ENCODE measurements at regions not wholly inside any gene's neighbourhood (a gene's known extent, or its start where the extent isn't known, plus 50 kb on each side); places are given as distances from the start of the nearest gene placed in this dataset.

- POLR2A ChIA-PET: no interaction called here
- DNase-seq: no peak
- Histone ChIP-seq H3K4me3 (ENCODE audit: control insufficient read depth in 1 of 2, extremely low read depth in 1 of 2, low read length in 1 of 2) (no peak overlapping the region), H3K36me3 (ENCODE audit: control insufficient read depth in 2 of 2, extremely low read depth in 1 of 2, insufficient read depth in 1 of 2, low read length in 1 of 2) (no peaks in the 10 kb centered on the region), H3K9me3 (no peaks in the 10 kb centered on the region), H3K4me1 (ENCODE audit: control insufficient read depth in 1 of 2, extremely low read depth in 1 of 2, insufficient read depth in 2 of 2, low read length in 2 of 2) (no peaks in the 10 kb centered on the region), H3K27me3 (replicated peaks in 1 of 2; ENCODE audit: control insufficient read depth in 2 of 2, extremely low read depth in 1 of 2, insufficient read depth in 2 of 2, low read length in 1 of 2) (no peaks in the 10 kb centered on the region), H3K27ac (ENCODE audit: low read length) (no peak overlapping the region)
- peaks cover 1 to 30% of the 10 kb centered on the region in 2 donors for H3K27me3 Mint-ChIP-seq
- peaks cover 6 to 9% (median 7%) of the 10 kb centered on the region in 3 donors for H3K9me3 Mint-ChIP-seq
- CTCF ChIA-PET: no interaction called here
- no peak overlapping the region for H3K4me3 Mint-ChIP-seq
- no peak overlapping the region for H3K27ac Mint-ChIP-seq
- no peaks in the 10 kb centered on the region for H3K36me3 Mint-ChIP-seq
- ATAC-seq (replicated peaks in 1 of 4): no peak
- WGBS (ENCODE audit: insufficient coverage): no CpG with 5 or more reads among the region's 3 CpGs
- no peaks in the 10 kb centered on the region for H3K4me1 Mint-ChIP-seq
Measured at GRCh38 chrX:20711366-20711765, 444.7 kb upstream of the RPS6KA3 start.

DNA sequence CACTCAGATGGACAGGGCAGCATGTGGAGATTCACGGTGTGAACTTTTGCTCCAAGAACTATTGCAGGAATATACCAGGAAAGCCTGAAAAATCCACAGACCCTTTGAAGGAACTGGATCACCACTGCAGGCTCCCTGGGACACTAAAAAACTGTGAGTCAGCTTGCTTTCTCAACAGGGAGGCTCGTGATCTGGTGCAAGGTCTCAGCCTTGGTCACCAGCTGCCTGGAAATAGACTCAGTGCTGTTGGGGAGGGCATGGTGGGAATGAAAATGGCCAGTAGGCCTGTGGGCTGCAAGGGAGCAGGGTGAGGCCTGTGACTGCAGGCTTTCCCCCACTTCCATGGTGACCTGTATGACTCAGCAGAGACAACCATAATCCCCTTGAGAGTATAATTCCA lies 426.4 kb upstream of the RPS6KA3 start:
- Mint-ChIP-seq H3K36me3 (no peaks in the 10 kb centered on the region), H3K9me3 (no peaks in the 10 kb centered on the region), H3K27ac (no peak overlapping the region), H3K4me3 (no peak overlapping the region), H3K4me1 (no peaks in the 10 kb centered on the region), H3K27me3 (peaks cover 2 to 24% of the 10 kb centered on the region in 2 donors)
- no peak for DNase-seq
- H3K4me1 ChIP-seq (ENCODE audit: control insufficient read depth in 1 of 2, extremely low read depth in 1 of 2, insufficient read depth in 2 of 2, low read length in 2 of 2): no peaks in the 10 kb centered on the region
- H3K4me3 ChIP-seq (ENCODE audit: control insufficient read depth in 1 of 2, extremely low read depth in 1 of 2, low read length in 1 of 2): no peak overlapping the region
- H3K36me3 ChIP-seq (ENCODE audit: control insufficient read depth in 2 of 2, extremely low read depth in 1 of 2, insufficient read depth in 1 of 2, low read length in 1 of 2): no peaks in the 10 kb centered on the region
- no peak for ATAC-seq (replicated peaks in 1 of 4)
- WGBS (ENCODE audit: insufficient coverage): 67% methylated on average over 2 of the region's 2 CpGs
- CTCF ChIA-PET: no interaction called here
- POLR2A ChIA-PET: no interaction called here
- no peak overlapping the region for H3K27ac ChIP-seq (ENCODE audit: low read length)
- no peaks in the 10 kb centered on the region for H3K27me3 ChIP-seq (replicated peaks in 1 of 2; ENCODE audit: control insufficient read depth in 2 of 2, extremely low read depth in 1 of 2, insufficient read depth in 2 of 2, low read length in 1 of 2)
- H3K9me3 ChIP-seq: no peaks in the 10 kb centered on the region

DNA sequence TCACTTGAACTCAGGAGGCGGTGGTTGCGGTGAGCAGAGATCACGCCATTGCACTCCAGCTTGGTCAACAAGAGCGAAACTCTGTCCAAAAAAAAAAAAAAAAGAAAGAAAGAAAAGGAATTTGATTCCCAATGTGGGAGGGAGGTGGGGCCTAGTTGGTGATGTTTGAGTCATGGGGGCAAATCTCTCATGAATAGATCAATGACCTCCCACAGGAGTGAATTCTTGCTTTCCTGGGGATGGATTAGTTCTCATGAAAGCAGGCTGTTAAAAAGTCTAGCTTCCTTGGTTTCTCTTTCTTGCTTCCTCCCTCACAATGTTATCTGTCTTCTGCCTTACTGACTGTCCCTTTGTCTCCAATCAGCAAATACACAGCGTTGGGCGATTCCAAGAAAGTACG lies 419.5 kb upstream of the RPS6KA3 start:
- Mint-ChIP-seq H3K4me3 (no peak overlapping the region), H3K4me1 (no peaks in the 10 kb centered on the region), H3K36me3 (no peaks in the 10 kb centered on the region), H3K9me3 (no peaks in the 10 kb centered on the region), H3K27me3 (peaks cover 0 to 23% of the 10 kb centered on the region in 2 donors), H3K27ac (no peak overlapping the region)
- H3K4me1 ChIP-seq (ENCODE audit: control insufficient read depth in 1 of 2, extremely low read depth in 1 of 2, insufficient read depth in 2 of 2, low read length in 2 of 2): no peaks in the 10 kb centered on the region
- no peaks in the 10 kb centered on the region for H3K9me3 ChIP-seq
- ChIA-PET CTCF (no interaction called here), POLR2A (no interaction called here)
- no peaks in the 10 kb centered on the region for H3K27me3 ChIP-seq (replicated peaks in 1 of 2; ENCODE audit: control insufficient read depth in 2 of 2, extremely low read depth in 1 of 2, insufficient read depth in 2 of 2, low read length in 1 of 2)
- no peak overlapping the region for H3K27ac ChIP-seq (ENCODE audit: low read length)
- ATAC-seq (replicated peaks in 1 of 4): no peak
- no CpG with 5 or more reads among the region's 7 CpGs for WGBS (ENCODE audit: insufficient coverage)
- H3K4me3 ChIP-seq (ENCODE audit: control insufficient read depth in 1 of 2, extremely low read depth in 1 of 2, low read length in 1 of 2): no peak overlapping the region
- DNase-seq: no peak
- H3K36me3 ChIP-seq (ENCODE audit: control insufficient read depth in 2 of 2, extremely low read depth in 1 of 2, insufficient read depth in 1 of 2, low read length in 1 of 2): no peaks in the 10 kb centered on the region

GRCh38 chrX:20685652-20686051 lies 418.9 kb upstream of the RPS6KA3 start:
- ATAC-seq (replicated peaks in 1 of 4) (no peak), DNase-seq (no peak)
- Histone ChIP-seq H3K9me3 (no peaks in the 10 kb centered on the region), H3K4me1 (ENCODE audit: control insufficient read depth in 1 of 2, extremely low read depth in 1 of 2, insufficient read depth in 2 of 2, low read length in 2 of 2) (no peaks in the 10 kb centered on the region), H3K27ac (ENCODE audit: low read length) (no peak overlapping the region), H3K4me3 (ENCODE audit: control insufficient read depth in 1 of 2, extremely low read depth in 1 of 2, low read length in 1 of 2) (no peak overlapping the region), H3K36me3 (ENCODE audit: control insufficient read depth in 2 of 2, extremely low read depth in 1 of 2, insufficient read depth in 1 of 2, low read length in 1 of 2) (no peaks in the 10 kb centered on the region), H3K27me3 (replicated peaks in 1 of 2; ENCODE audit: control insufficient read depth in 2 of 2, extremely low read depth in 1 of 2, insufficient read depth in 2 of 2, low read length in 1 of 2) (no peaks in the 10 kb centered on the region)
- no peaks in the 10 kb centered on the region for H3K9me3 Mint-ChIP-seq
- H3K36me3 Mint-ChIP-seq: no peaks in the 10 kb centered on the region
- H3K27me3 Mint-ChIP-seq: peaks cover 0 to 23% of the 10 kb centered on the region in 2 donors
- no peak overlapping the region for H3K27ac Mint-ChIP-seq
- no peaks in the 10 kb centered on the region for H3K4me1 Mint-ChIP-seq
- 92% methylated on average over 2 of the region's 5 CpGs for WGBS (ENCODE audit: insufficient coverage)
- ChIA-PET CTCF (no interaction called here), POLR2A (no interaction called here)
- H3K4me3 Mint-ChIP-seq: no peak overlapping the region

GRCh38 chrX:20681683-20682082 lies 415.0 kb upstream of the RPS6KA3 start:
- Histone ChIP-seq H3K36me3 (ENCODE audit: control insufficient read depth in 2 of 2, extremely low read depth in 1 of 2, insufficient read depth in 1 of 2, low read length in 1 of 2) (no peaks in the 10 kb centered on the region), H3K4me1 (ENCODE audit: control insufficient read depth in 1 of 2, extremely low read depth in 1 of 2, insufficient read depth in 2 of 2, low read length in 2 of 2) (no peaks in the 10 kb centered on the region), H3K9me3 (no peaks in the 10 kb centered on the region), H3K4me3 (ENCODE audit: control insufficient read depth in 1 of 2, extremely low read depth in 1 of 2, low read length in 1 of 2) (no peak overlapping the region), H3K27ac (ENCODE audit: low read length) (no peak overlapping the region), H3K27me3 (replicated peaks in 1 of 2; ENCODE audit: control insufficient read depth in 2 of 2, extremely low read depth in 1 of 2, insufficient read depth in 2 of 2, low read length in 1 of 2) (no peaks in the 10 kb centered on the region)
- Mint-ChIP-seq H3K27me3 (peaks cover 3 to 9% of the 10 kb centered on the region in 2 donors), H3K36me3 (no peaks in the 10 kb centered on the region), H3K4me1 (no peaks in the 10 kb centered on the region), H3K4me3 (no peak overlapping the region), H3K27ac (no peak overlapping the region), H3K9me3 (no peaks in the 10 kb centered on the region)
- no peak for ATAC-seq (replicated peaks in 1 of 4)
- CTCF ChIA-PET: no interaction called here
- no CpG with 5 or more reads among the region's 1 CpG for WGBS (ENCODE audit: insufficient coverage)
- POLR2A ChIA-PET: no interaction called here
- no peak for DNase-seq

- Histone ChIP-seq H3K27ac (ENCODE audit: low read length) (no peak overlapping the region), H3K4me3 (ENCODE audit: control insufficient read depth in 1 of 2, extremely low read depth in 1 of 2, low read length in 1 of 2) (no peak overlapping the region), H3K4me1 (ENCODE audit: control insufficient read depth in 1 of 2, extremely low read depth in 1 of 2, insufficient read depth in 2 of 2, low read length in 2 of 2) (no peaks in the 10 kb centered on the region), H3K36me3 (ENCODE audit: control insufficient read depth in 2 of 2, extremely low read depth in 1 of 2, insufficient read depth in 1 of 2, low read length in 1 of 2) (no peaks in the 10 kb centered on the region), H3K9me3 (no peaks in the 10 kb centered on the region), H3K27me3 (replicated peaks in 1 of 2; ENCODE audit: control insufficient read depth in 2 of 2, extremely low read depth in 1 of 2, insufficient read depth in 2 of 2, low read length in 1 of 2) (no peaks in the 10 kb centered on the region)
- no peaks in the 10 kb centered on the region for H3K36me3 Mint-ChIP-seq
- H3K27ac Mint-ChIP-seq: no peak overlapping the region
- H3K9me3 Mint-ChIP-seq: no peaks in the 10 kb centered on the region
- no peaks in the 10 kb centered on the region for H3K4me1 Mint-ChIP-seq
- no peak for DNase-seq
- no peak overlapping the region for H3K4me3 Mint-ChIP-seq
- ChIA-PET POLR2A (interaction anchor here in 1 of 2 donors (0.6 kb wide), 1 partner anchor 246 kb away, joined by 3 read pairs; no protein-coding TSS in a partner anchor), CTCF (no interaction called here)
- peaks cover 3 to 9% of the 10 kb centered on the region in 2 donors for H3K27me3 Mint-ChIP-seq
- ATAC-seq (replicated peaks in 1 of 4): no peak
Measured at GRCh38 chrX:20680998-20681397, 414.3 kb upstream of the RPS6KA3 start.

- Histone ChIP-seq H3K27ac (ENCODE audit: low read length) (no peak overlapping the region), H3K36me3 (ENCODE audit: control insufficient read depth in 2 of 2, extremely low read depth in 1 of 2, insufficient read depth in 1 of 2, low read length in 1 of 2) (no peaks in the 10 kb centered on the region), H3K4me1 (ENCODE audit: control insufficient read depth in 1 of 2, extremely low read depth in 1 of 2, insufficient read depth in 2 of 2, low read length in 2 of 2) (no peaks in the 10 kb centered on the region), H3K4me3 (ENCODE audit: control insufficient read depth in 1 of 2, extremely low read depth in 1 of 2, low read length in 1 of 2) (no peak overlapping the region), H3K9me3 (no peaks in the 10 kb centered on the region), H3K27me3 (replicated peaks in 1 of 2; ENCODE audit: control insufficient read depth in 2 of 2, extremely low read depth in 1 of 2, insufficient read depth in 2 of 2, low read length in 1 of 2) (peaks cover 0 to 2% of the 10 kb centered on the region in 2 experiments)
- H3K4me1 Mint-ChIP-seq: no peaks in the 10 kb centered on the region
- no peak overlapping the region for H3K4me3 Mint-ChIP-seq
- no peaks in the 10 kb centered on the region for H3K9me3 Mint-ChIP-seq
- H3K27me3 Mint-ChIP-seq: peaks cover 1 to 16% of the 10 kb centered on the region in 2 donors
- no peaks in the 10 kb centered on the region for H3K36me3 Mint-ChIP-seq
- DNase-seq (no peak), ATAC-seq (replicated peaks in 1 of 4) (no peak)
- CTCF ChIA-PET: interaction anchor here in 1 of 2 donors (0.6 kb wide), 1 partner anchor 437 kb away, joined by 3 read pairs; no protein-coding TSS in a partner anchor
- no peak overlapping the region for H3K27ac Mint-ChIP-seq
- no CpG with 5 or more reads among the region's 2 CpGs for WGBS (ENCODE audit: insufficient coverage)
- POLR2A ChIA-PET: no interaction called here
Measured at GRCh38 chrX:20672476-20672875, 405.8 kb upstream of the RPS6KA3 start.

All from T-cell (primary cell).